ENCODE measurements at regions not wholly inside any gene's neighbourhood (a gene's known extent, or its start where the extent isn't known, plus 50 kb on each side); places are given as distances from the start of the nearest gene placed in this dataset.
"Not testable (repeated sequence)": the region's sequence is repeated elsewhere in the genome, so short reads cannot be mapped to it uniquely, and the experiment has no call there.

GRCh38 chr4:106569146-106570031, 200.8 kb upstream of the GIMD1 start:
- POLR2A ChIA-PET: no interaction called here

GRCh38 chr4:106565727-106566126, 197.1 kb upstream of the GIMD1 start:
- no peak for TF ChIP-seq CTCF (IDR thresholded peaks at IDR 0.05)
- CTCF ChIA-PET: no interaction called here
- H3K27me3 Mint-ChIP-seq: no peaks in the 10 kb centered on the region
- no peak overlapping the region for H3K4me3 Mint-ChIP-seq
- H3K36me3 Mint-ChIP-seq (ENCODE audit: low read depth): no peaks in the 10 kb centered on the region
- peaks cover 5% of the 10 kb centered on the region for H3K9me3 Mint-ChIP-seq
- DNase-seq (no peak), ATAC-seq (ENCODE audit: low read depth) (no peak)
- H3K27ac Mint-ChIP-seq: no peak overlapping the region
- POLR2A ChIA-PET: no interaction called here
- intact Hi-C loops (cut with micrococcal nuclease): no loop called here
- no peaks in the 10 kb centered on the region for H3K4me1 Mint-ChIP-seq

More at GRCh38 chr4:106569146-106570031, 200.8 kb upstream of the GIMD1 start:
- DNase-seq (no peak), ATAC-seq (ENCODE audit: low read depth) (no peak)
- Mint-ChIP-seq H3K27ac (no peak overlapping the region), H3K4me1 (no peaks in the 10 kb centered on the region), H3K36me3 (ENCODE audit: low read depth) (no peaks in the 10 kb centered on the region), H3K27me3 (no peaks in the 10 kb centered on the region), H3K9me3 (no peaks in the 10 kb centered on the region), H3K4me3 (no peak overlapping the region)
- intact Hi-C loops (cut with micrococcal nuclease): no loop called here
- no peak for TF ChIP-seq CTCF (IDR thresholded peaks at IDR 0.05)
- CTCF ChIA-PET: interaction anchor here (0.5 kb wide), 1 partner anchor 15 kb away, joined by 3 read pairs; no protein-coding TSS in a partner anchor

GRCh38 chr4:106563637-106564036, 195.1 kb upstream of the GIMD1 start:
- intact Hi-C loops (cut with micrococcal nuclease); H3K4me1 Mint-ChIP-seq; H3K9me3 Mint-ChIP-seq; H3K4me3 Mint-ChIP-seq; DNase-seq; H3K27ac Mint-ChIP-seq; H3K27me3 Mint-ChIP-seq; CTCF ChIA-PET; POLR2A ChIA-PET; ATAC-seq (ENCODE audit: low read depth); H3K36me3 Mint-ChIP-seq (ENCODE audit: low read depth): not testable (repeated sequence)

GRCh38 chr4:106551724-106552123, 183.1 kb upstream of the GIMD1 start:
- intact Hi-C loops (cut with micrococcal nuclease): no loop called here
- TF ChIP-seq CTCF (IDR thresholded peaks at IDR 0.05): no peak
- H3K9me3 Mint-ChIP-seq: peaks cover 6% of the 10 kb centered on the region
- no peaks in the 10 kb centered on the region for H3K36me3 Mint-ChIP-seq (ENCODE audit: low read depth)
- ATAC-seq (ENCODE audit: low read depth): no peak
- H3K4me1 Mint-ChIP-seq: no peaks in the 10 kb centered on the region
- H3K27me3 Mint-ChIP-seq: no peaks in the 10 kb centered on the region
- H3K27ac Mint-ChIP-seq: no peak overlapping the region
- H3K4me3 Mint-ChIP-seq: no peak overlapping the region
- CTCF ChIA-PET: no interaction called here
- POLR2A ChIA-PET: no interaction called here
- no peak for DNase-seq

- H3K36me3 Mint-ChIP-seq (ENCODE audit: low read depth): no peaks in the 10 kb centered on the region
- H3K4me3 Mint-ChIP-seq: no peak overlapping the region
- ATAC-seq (ENCODE audit: low read depth) (no peak), DNase-seq (no peak)
- peaks cover 6% of the 10 kb centered on the region for H3K9me3 Mint-ChIP-seq
- intact Hi-C loops (cut with micrococcal nuclease): no loop called here
- H3K27me3 Mint-ChIP-seq: no peaks in the 10 kb centered on the region
- no peak overlapping the region for H3K27ac Mint-ChIP-seq
- ChIA-PET CTCF (no interaction called here), POLR2A (no interaction called here)
- no peaks in the 10 kb centered on the region for H3K4me1 Mint-ChIP-seq
- no peak for TF ChIP-seq CTCF (IDR thresholded peaks at IDR 0.05)
Measured at GRCh38 chr4:106548446-106549044, 180.0 kb upstream of the GIMD1 start.
